ENCODE measurements at regions not wholly inside any gene's neighbourhood (a gene's known extent, or its start where the extent isn't known, plus 50 kb on each side); places are given as distances from the start of the nearest gene placed in this dataset.
"Not testable (repeated sequence)": the region's sequence is repeated elsewhere in the genome, so short reads cannot be mapped to it uniquely, and the experiment has no call there.

DNA sequence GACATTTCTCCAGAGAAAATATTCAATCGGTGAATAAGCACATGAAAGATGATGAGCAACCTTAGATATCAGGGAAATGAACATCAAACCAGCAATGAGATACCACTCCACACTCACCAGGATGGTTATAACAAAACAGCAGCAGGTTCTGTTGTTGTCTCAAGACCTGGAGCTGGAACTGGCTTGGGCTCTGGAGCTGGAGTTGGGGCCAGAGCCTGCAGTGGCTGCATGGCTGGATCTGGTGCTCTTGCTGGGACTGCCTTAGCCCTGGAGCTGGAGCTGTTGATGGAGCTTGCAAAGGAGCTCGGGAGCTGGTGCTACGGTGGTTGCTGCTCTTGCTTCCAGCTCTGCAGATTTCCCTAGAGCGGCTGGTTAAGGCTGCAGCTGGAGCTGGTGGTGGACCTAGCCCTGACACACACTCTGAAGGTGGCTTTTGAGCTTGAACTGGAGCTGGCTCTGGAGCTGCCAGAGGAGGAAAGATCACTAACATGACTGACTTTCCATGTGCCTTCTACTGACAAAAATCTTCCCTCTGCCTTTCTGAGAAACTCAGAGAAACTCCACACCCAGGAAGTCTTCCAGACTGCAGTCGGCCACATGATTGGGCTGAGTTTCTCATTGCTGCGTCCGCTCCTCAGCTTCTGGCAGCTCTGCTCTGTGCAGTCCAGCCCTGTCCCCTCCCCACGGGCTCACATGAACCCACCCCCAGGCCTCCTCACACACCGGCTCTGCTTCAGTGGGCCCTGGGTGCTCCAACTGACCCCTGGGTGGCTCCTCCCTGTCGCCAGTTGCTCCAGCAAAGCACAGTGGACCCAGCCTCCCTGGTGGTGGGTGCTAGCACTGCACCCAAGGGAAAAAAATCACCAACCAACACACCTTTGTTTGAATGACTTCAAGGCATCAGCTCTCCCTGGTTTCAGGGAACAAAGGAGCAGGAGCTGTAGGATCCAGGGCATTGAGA lies 139.1 kb upstream of the FMN2 start:
- DNase-seq = peak; percentile 11

DNA sequence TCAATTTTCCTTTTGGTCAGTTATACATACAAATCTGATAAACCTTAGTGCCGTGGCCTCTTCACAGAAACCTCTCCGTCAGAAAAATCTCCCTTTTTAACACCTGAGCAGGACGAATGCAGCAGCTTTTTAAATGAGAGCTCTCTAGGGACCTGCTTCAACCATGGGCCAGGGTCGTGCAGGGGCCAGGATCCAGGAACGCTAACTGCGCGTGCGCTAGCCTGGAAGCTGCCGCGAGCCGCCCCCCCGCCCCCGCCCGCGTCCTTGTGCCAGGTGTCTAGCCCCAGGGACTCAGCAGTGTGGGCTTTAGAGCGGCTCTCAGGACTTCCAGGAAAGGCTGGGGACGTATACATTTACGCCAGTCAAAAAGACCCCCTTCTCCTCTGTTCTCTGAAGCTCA lies 136.8 kb upstream of the FMN2 start:
- no peak for DNase-seq

DNA sequence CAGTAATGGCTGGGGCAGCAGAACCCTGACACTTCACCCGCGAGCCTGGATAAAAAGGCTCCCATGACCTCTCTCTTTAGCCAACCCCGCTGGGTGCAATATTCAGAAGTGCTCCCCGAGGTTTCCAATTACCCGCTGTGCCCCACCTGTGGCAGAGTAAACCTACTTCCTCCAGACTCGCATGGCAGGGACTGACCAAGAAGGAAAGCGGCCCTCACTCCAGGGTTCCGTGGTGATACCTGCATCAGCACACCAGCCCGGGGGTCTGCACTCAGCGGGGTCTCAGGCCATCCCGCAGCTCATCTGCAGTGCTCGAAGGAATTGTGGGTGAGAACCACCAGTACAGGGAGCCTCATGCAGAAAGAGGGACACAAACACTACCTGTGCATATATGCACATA lies 136.3 kb upstream of the FMN2 start:
- DNase-seq = no peak

DNA sequence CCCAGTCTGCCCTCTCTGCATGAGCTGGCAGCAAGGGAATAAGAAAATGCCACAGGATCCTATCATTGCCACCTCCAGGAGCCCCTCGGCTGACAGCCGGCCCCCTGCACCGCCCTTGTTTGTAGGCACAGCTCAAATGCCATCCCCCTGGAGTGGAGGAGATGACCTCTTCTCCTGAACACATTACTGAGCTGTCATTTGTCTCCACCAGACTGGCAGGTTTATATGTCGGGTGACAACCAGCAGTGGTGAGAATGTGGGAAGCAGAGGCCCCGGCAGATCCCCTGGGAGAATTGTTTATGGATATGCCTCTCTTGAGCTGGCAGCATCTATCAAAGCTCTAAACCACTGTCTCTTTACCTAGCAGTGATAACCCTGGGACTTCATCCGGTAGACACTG lies 135.4 kb upstream of the FMN2 start:
- DNase-seq = no peak

DNA sequence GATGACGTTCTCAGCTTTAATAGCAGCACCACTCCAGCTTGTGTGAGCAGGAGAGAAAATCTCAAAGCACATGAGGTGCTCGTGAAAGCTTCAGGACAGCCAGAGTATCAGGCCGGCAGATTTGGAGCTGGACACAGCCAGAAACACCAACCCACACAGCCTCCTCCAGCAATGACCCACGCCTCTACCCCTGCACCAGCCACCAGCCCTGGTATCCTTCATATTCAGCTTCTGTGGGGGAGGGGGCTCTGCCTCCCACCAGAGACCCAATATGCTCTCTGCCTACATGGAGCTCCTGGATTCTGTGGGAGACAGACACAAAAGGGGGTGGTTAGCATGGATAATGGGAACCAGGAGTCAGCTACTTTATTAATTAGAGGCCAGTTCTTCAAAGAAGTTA lies 133.6 kb upstream of the FMN2 start:
- DNase-seq = no peak

DNA sequence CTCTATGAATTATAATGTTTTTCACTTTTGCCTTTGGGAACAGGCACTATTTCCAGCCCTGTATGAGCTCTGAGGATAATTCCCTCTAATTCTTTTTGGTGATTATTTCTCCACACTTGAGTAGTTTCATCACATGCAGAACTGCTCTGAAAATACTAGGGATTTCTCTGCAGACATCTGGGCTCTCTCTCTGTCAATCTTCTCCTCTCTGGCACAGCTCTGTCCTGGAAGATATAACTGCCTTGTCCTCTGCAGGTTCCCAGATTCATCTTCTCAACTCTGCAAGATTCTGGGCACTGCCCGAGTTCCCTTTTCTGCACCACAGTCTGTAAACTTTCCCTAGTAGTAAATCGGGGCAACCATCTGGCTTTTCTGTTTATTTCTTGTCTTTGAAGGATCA lies 131.3 kb upstream of the FMN2 start:
- DNase-seq = no peak

DNA sequence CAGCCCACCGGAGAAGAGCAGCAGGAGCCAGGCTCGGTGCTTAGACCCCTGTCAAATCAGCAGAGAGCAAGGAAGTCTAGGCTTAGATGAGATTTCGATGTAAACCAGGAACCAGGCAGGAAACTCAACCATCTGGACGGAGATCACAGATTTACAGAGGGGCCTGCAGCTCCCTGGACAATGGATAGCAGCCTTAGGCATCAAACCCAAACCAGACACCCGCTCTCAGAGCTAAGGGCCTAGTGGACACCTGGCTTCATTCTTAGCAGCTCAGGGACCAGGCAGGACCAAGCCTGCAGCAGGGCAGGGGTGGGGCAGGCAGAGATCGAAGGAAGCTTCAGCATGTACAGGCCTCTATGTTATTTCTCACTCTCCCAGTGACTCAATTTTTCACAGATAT lies 127.8 kb upstream of the FMN2 start:
- DNase-seq = no peak

DNA sequence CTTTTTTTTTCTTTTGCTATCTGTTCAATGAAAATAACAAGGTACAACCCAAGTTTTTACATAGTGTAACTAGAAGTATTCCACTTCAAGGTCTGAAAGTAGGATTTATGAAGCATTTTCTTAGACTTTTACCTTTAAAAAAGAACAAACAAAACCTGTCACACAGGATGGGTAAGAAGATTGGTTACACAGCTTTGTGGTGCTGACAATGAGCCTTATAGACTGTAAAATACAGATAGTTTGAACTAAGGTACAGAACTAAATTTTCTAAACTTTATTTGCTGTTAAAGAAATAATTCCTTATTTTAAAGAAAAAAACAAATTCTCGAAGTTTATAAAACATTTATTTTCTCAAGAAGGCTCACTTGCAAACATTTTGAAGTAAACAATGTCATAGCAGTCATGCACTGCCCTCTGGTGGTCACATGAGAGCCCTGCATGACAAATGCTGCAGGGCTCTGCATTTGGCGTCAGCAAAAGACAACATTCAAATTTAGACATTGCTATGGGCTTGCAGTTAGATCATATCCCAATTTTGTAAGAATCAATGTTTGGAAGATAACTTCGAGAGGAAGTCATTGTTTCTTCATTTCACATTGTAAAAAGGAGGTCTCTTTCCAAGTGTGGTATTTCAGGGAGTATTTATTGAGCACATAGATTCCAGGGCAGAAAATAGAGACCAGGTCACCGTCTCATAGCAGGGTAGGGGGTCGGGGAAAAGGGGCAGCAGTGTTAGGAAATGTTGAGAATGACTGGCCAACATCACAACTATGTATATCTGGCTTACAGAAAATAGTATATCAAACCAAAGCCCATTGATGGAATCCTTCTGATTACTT lies 115.3 kb upstream of the FMN2 start:
- peak; percentile 10 for DNase-seq

DNA sequence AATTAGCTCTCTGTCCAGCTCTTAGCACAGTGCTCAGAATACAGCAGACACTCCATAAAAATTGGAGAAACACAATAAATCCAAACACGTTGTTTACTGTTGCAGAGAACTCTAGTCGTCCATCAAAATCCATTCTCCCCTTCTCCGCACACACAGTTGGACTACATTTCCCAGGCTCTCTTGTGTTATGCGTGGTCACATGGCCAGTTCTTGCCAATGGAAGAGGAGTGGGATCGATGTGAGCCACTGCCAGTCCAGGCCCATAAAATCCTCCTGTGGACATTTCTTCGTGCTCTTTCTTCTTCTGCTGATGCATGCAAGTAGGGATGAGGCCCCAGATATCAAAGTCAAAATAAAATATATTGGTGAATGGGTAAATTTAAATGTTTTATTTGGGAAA lies 114.3 kb upstream of the FMN2 start:
- DNase-seq = no peak

DNA sequence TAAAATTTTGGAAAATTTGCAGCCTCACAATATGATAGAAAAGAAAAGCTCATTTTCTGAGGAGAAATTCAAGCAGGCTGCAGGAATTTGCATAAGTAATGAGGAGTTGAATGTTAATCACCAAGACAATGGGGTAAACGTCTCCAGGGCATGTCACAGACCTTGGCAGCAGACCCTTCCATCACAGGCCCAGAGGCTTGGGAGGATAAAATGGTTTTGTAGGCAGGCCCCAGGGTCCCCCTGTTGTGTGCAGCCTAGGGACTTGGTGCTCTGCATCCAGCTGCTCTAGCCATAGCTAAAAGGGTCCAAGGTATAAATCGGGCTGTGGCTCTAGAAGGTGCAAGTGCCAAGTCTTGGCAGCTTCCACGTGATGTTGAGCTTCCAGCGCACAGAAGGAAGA lies 112.2 kb upstream of the FMN2 start:
- DNase-seq = no peak

DNA sequence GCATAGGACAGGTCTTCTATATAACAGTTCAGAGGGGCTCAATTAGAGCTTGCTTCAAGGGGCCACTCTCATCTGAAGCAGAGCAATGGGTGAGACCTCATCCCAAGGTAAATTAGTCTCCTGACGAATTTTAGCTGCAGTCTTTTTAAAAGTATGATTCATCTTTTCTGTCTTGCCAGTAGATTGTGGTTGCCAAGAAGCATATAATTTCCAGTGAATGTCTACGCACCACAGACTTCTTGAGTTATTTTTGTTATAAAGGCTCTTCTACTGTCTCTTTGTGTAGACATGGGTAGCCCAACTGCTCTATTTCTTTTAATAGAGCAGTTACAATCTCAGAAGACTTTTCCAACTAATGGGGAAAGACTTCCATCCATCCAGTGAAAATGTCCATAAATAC lies 108.9 kb upstream of the FMN2 start:
- DNase-seq = no peak

DNA sequence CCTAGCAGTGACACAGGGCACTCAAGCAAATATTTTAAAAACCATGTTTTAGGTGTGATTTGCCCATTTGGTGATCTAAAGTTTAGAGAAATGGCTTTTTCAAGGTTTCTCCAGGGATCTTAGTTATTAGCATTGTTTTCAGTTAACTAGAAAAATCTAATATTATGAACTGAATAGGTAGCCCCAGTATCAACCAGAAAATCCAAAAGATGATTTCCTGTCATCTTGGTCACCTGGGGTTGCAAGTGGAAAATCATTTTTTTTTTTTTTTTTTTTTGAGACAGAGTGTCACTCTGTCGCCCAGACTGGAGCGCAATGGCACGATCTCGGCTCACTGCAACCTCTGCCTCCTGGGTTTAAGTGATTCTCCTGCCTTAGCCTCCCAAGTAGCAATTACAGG lies 106.6 kb upstream of the FMN2 start:
- no peak for DNase-seq

DNA sequence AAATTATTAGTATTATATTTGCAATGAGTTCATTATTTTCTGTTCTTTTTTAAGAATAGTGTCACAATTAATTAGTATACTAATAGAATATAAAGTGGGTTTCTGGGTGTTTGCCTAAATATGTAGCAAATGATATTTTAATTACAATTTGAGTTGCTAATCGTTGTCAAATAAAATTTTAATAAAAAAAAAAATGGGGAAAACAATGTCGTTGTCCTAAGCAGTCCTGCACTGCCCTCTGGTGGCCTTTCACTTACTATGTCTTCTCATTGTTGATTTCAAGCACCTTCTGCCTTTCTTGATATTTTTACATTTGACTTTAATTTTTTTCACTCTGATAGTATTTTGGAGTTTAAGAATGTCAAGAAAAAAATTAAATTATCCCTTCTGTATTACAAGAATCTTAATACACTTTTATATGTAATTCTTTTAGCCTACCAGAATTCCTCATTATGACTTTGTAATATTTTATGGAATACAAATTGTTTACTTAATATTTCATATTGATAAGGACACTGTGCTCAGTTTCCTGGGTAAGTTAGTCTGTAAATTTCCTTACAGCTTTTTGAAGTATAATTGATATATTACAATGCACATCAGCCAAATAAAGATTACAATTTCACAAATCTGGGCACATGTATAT lies 104.5 kb upstream of the FMN2 start:
- no peak for DNase-seq

DNA sequence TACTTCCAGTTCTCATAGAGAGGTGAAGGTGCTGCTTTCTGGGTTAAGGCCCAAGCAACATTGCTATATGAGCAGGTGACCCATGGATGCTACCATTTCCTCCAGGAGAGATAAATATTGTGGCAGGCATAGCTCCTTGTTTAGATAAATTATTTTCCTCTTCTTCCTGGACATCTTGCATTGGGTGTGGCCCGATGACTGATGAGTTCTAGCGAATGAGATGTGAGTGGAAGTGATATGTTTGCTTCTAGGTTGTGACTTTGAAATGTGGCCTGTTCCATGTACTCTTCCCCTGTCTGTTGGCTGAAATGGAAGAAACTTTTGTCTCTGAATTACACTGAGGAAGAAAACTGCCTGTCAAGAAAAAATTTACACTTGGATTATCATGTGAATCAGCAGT lies 101.7 kb upstream of the FMN2 start:
- DNase-seq = no peak

DNA sequence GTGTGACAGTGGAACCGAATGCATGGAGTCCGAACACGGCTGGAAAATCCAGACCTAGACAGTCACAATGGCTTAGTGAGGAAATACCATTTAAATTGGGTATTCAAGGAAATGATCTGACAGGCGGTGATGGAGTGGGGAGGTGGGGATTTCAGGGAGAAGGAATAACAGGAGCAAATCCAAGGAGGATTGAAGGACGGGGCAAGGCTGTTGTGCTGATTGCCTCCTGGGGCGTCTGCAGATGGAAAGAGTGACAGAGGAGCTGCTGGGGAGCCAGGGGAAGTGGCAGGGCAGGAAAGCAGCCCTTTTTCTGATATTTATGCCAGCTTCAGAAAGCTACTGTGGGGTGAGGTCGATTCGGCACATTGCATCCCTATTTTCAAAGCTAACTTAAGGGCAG lies 99.1 kb upstream of the FMN2 start:
- not testable (repeated sequence) for DNase-seq

DNA sequence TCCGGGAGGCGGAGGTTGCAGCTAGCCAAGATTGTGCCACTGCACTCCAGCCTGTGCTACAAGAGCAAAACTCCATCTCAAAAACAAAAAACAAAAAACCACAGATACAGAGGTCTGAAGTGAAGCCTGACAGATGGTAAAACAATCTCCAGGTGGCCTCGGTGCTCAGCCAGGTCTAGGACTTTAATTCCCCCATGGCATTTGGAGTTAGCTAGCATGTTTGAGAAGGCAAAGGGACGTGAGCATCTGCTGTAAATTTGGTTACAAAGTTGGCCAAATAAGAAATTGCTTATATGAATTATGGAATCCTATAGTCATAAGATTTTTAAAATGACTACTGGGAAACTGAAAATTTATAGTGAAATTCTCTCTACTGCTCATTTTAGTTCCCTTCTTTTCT lies 98.3 kb upstream of the FMN2 start:
- no peak for DNase-seq

DNA sequence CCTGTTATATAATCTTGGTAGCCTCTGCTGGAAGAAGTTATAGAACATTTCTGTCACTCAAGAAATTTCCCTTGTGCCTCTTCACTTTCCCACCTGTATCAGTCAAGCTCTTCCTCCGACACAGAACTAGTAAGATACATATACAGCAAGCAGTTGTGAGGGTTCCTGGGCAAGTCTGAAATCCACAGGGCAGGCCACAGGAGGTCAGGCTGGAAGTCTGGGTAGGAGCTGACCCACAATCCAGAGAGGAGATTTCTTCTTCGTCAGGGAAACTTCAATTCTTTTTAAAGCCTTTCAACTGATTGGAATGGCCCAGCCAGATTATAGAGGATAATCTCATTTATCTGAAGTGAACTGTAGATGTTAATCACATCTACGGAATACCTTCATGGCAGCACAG lies 96.4 kb upstream of the FMN2 start:
- DNase-seq = no peak

DNA sequence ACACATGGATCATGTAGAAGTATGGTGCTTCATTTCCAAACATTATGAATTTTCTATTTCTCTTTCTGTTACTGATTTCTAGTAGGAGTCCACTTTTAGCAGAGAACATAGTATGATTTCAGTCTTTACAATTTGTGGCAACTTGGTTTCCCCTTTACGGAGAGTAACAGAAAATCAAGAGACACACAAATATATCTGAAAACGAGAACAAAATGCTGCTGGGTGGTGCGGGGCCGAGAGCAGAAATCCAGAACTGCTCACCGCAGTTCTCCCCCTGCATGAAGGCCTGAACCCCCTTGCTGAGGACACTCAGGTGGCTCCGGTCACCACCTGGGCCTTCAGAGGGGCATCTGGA lies 94.5 kb upstream of the FMN2 start:
- DNase-seq = no peak

DNA sequence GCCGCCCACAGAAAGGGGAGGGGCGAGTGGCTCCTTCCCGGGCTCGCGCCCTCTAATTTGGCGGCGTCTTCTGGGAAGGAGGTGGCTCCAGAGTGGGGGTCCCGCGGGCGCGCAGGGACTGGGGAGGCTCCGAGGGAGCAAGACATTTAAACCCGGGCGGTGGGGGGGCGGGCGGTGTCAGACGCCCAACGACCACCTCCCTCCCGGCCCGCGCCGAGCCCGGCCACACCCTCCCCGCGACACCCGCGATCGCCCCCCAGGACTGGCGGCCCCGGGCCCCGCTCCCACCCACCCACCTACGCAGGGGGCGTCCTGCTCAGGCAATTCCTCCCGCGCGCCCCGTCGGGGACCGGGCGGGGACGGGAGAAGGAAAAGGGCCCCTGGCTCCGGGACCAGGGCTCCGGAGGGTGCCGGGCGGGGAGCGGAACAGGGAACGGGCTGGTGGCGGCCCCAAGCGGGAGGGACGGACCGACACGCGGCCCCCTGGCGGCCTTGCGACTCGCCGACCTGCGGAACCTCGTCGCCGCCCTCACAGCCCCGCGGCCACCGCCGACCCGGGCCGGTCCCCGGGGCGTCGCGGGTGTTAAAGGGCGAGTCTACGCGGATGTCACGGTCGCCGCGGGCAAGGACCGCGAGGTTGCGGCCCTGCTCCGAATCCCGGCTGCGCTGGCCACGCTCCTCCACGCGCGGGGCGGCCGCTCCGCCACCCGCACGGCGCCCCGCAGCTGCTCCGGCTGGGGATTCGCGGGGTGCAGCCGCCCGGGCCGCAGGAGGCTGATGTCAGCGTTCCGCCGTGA lies 94.0 kb upstream of the FMN2 start:
- no peak for DNase-seq

DNA sequence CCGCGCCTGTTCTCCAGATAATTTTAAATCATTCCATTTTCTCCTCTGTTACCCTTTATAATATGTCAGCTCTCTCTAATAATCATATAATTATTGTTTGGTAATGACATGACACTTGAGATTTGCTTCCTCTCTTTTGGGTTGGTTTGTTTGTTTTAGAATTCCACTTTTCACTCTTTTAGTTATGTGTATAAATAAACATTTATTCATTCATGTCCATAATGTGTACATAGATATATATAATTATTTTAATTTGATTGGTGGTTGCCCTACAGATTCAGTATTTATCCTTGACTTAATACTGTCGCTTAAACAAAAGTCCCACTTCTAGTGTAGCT lies 93.4 kb upstream of the FMN2 start:
- DNase-seq = no peak

DNA sequence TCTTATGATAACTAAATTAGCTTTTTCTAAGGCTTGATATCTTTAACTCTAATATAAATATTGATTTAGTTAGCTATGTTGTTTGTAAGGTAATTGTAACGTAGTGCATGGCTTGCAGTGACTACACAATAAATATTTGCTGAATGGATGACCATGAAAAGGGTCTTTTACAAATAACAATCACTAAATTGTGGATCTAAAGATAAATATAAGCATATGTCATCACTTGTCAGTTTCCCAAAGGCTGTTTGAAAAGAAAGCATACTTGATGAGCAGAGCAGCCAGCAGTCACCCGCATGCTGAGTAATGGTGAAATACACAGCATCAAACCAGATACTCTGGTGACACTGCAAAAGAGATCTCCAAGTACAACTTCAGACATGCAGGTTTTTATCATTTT lies 92.5 kb upstream of the FMN2 start:
- peak; percentile 64 for DNase-seq

DNA sequence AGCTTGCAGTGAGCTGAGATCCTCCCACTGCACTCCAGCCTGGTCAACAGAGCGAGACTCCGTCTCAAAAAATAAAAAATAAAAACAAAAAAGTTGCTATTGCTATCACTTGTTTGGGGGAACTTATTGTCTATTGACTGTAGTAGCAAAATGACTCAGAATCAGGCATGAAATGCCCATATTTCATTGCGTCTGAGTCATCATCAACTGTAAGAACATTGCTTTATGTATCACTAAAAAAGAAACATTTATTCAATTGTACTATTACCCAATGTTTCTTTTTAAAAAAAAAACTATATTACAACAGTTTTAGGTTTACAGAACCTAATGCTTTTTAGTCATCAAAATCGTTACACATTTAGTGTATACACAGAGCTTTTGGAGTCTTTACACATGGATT lies 91.0 kb upstream of the FMN2 start:
- DNase-seq = no peak

DNA sequence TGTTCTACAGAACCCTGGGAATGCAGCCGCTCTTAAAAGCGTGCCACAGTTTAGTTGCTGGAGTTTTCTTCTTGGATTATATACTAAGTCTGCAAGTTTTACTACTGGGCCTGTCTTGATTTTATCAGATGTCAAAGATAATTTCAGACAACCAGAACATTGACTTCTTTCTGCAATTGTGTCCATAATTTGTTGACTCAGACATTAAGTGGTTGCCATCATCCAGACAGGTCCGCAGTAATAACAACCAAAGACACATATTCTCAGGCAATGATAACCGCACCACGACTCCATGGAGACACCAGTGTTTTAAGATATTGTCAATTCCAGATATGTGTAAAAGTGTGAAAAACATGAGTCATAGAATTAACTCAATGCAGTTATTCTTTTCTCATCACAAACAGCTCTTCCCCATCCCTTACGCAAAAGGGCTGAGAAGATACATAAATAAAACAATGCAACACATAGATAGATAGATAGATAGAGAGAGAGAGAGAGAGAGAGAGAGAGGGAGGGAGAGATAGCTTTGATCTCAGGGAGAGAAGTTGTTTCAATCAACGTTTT lies 90.4 kb upstream of the FMN2 start:
- DNase-seq = no peak
